Chondrocyte (in vitro differentiated cells): ENCODE measurements at regions not wholly inside any gene's neighbourhood (a gene's known extent, or its start where the extent isn't known, plus 50 kb on each side); places are given as distances from the start of the nearest gene placed in this dataset.

Source experiments
- DNase-seq: peaks from one replicate; pipeline ENCODE4 v3.0.0; 2021; ENCODE audit warnings: mixed read lengths, low spot score
- H3K27ac Mint-ChIP-seq: one replicate; pipeline ENCODE4 v1.8.0; 2021; ENCODE audit warnings: mild to moderate bottlenecking, moderate library complexity, mixed read lengths; ENCODE audit not compliant: unreplicated experiment
- H3K27me3 Mint-ChIP-seq: 2 replicates; pipeline ENCODE4 v1.8.0; 2021; ENCODE audit warnings: low read depth, mixed read lengths
- H3K36me3 Mint-ChIP-seq: 2 replicates; pipeline ENCODE4 v1.8.0; 2021; ENCODE audit warnings: low read depth, mixed read lengths
- H3K4me1 Mint-ChIP-seq: 2 replicates; pipeline ENCODE4 v1.8.0; 2021; ENCODE audit warnings: low read depth, mild to moderate bottlenecking, mixed read lengths
- H3K4me3 Mint-ChIP-seq: one replicate; pipeline ENCODE4 v1.8.0; 2021; ENCODE audit warnings: mild to moderate bottlenecking, moderate library complexity, mixed read lengths; ENCODE audit not compliant: unreplicated experiment
- H3K9me3 Mint-ChIP-seq: 2 replicates; pipeline ENCODE4 v1.8.0; 2021; ENCODE audit warnings: low read depth, mixed read lengths
- CTCF ChIP-seq: fragments of 200-600 bp; sonication (generic); IDR thresholded peaks from 2 replicates; pipeline ENCODE4 v1.5.0; 2021; ENCODE audit warnings: antibody characterized with exemption, mild to moderate bottlenecking, moderate library complexity

GRCh38 chr3:31103181-31103580 is 208.7 kb upstream of the GADL1 start:
- H3K9me3 Mint-ChIP-seq = no peaks in the 10 kb centered on the region
- H3K36me3 Mint-ChIP-seq = no peaks in the 10 kb centered on the region
- no peak for TF ChIP-seq CTCF
- DNase-seq = no peak
- H3K27ac Mint-ChIP-seq = no peak overlapping the region
- H3K27me3 Mint-ChIP-seq = no peaks in the 10 kb centered on the region
- H3K4me3 Mint-ChIP-seq = no peak overlapping the region
- peaks cover 12% of the 10 kb centered on the region for H3K4me1 Mint-ChIP-seq

- Mint-ChIP-seq H3K27me3 (no peaks in the 10 kb centered on the region), H3K27ac (no peak overlapping the region), H3K4me1 (peaks cover 12% of the 10 kb centered on the region), H3K36me3 (no peaks in the 10 kb centered on the region), H3K9me3 (peaks cover 3% of the 10 kb centered on the region), H3K4me3 (no peak overlapping the region)
- DNase-seq = no peak
- no peak for TF ChIP-seq CTCF
These were observed 209.2 kb upstream of the GADL1 start for GRCh38 chr3:31103623-31104180.

- no peak for DNase-seq
- TF ChIP-seq CTCF = no peak
- H3K9me3 Mint-ChIP-seq = peaks cover 5% of the 10 kb centered on the region
- H3K36me3 Mint-ChIP-seq = no peaks in the 10 kb centered on the region
- H3K4me3 Mint-ChIP-seq = no peak overlapping the region
- no peak overlapping the region for H3K27ac Mint-ChIP-seq
- H3K27me3 Mint-ChIP-seq = no peaks in the 10 kb centered on the region
- H3K4me1 Mint-ChIP-seq = peaks cover 12% of the 10 kb centered on the region
These were observed 210.6 kb upstream of the GADL1 start for GRCh38 chr3:31105011-31105410.

- DNase-seq = no peak
These were observed 211.1 kb upstream of the GADL1 start for GRCh38 chr3:31105438-31106077.

GRCh38 chr3:31106204-31106603 is 211.7 kb upstream of the GADL1 start:
- Mint-ChIP-seq H3K27me3 (no peaks in the 10 kb centered on the region), H3K36me3 (no peaks in the 10 kb centered on the region), H3K4me1 (peaks cover 12% of the 10 kb centered on the region), H3K9me3 (peaks cover 5% of the 10 kb centered on the region), H3K4me3 (no peak overlapping the region), H3K27ac (no peak overlapping the region)
- DNase-seq = no peak
- no peak for TF ChIP-seq CTCF

More at GRCh38 chr3:31105438-31106077, 211.1 kb upstream of the GADL1 start:
- no peaks in the 10 kb centered on the region for H3K27me3 Mint-ChIP-seq
- no peak overlapping the region for H3K27ac Mint-ChIP-seq
- H3K36me3 Mint-ChIP-seq = no peaks in the 10 kb centered on the region
- TF ChIP-seq CTCF = no peak
- peaks cover 5% of the 10 kb centered on the region for H3K9me3 Mint-ChIP-seq
- no peak overlapping the region for H3K4me3 Mint-ChIP-seq
- peaks cover 12% of the 10 kb centered on the region for H3K4me1 Mint-ChIP-seq
